ENCODE measurements at regions not wholly inside any gene's neighbourhood (a gene's known extent, or its start where the extent isn't known, plus 50 kb on each side); places are given as distances from the start of the nearest gene placed in this dataset.
"Not testable (repeated sequence)": the region's sequence is repeated elsewhere in the genome, so short reads cannot be mapped to it uniquely, and the experiment has no call there.

DNA sequence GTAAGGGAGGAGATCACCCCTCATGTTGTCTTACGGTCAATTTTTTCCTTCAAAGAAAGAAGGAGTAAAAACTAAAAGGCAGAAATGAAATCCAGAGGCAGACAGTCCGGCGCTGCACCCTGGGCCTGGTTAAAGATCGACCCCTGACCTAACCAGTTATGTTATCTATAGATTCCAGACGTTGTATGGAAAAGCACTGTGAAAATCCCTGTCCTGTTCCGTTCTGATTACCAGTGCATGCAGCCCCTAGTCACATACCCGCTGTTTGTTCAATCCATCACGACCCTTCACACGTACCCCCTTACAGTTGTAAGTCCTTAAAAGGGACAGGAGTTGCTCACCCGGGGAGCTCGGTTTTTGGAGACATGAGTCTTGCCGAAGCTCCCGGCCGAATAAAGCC is 105.6 kb upstream of the JADE1 start:
- DNase-seq: no peak
- Histone ChIP-seq H3K4me3 (no peak overlapping the region), H3K36me3 (no peaks in the 10 kb centered on the region), H3K9me3 (no peaks in the 10 kb centered on the region), H3K27me3 (no peaks in the 10 kb centered on the region)

DNA sequence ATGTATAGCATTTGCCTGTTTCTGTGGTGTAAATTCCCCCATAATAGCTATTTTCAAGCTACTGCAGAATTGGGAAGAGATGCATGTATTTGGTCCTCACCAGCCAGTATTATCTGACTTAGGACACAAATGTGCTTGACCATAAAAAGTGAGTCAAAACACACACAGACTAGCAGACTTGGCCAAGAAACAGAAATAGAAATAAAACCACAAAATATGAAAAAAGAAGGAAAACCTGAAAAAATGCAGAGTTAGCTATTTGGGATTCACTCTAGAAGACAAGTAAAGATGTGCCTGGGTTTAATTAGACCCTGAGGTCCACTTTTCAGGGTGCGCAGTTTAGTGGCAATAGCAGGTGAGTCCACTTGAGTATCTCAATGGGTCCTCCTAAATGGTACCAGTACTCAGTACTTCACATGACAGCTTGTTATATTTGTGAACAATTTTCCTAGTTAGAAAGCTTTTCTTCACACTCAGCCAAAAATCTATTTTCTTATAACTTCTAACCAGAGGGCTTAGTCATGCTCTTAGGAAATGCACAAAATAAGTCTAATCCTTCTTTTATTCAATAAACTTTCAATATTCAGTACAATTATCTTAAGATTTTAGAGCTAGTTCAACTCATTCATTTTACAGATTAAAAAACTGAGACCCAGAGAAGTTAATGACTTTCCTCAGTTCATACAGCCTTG is 108.7 kb upstream of the JADE1 start:
- H3K9me3 ChIP-seq: no peaks in the 10 kb centered on the region
- no peaks in the 10 kb centered on the region for H3K36me3 ChIP-seq
- DNase-seq: no peak
- H3K4me3 ChIP-seq: no peak overlapping the region
- H3K27me3 ChIP-seq: no peaks in the 10 kb centered on the region

DNA sequence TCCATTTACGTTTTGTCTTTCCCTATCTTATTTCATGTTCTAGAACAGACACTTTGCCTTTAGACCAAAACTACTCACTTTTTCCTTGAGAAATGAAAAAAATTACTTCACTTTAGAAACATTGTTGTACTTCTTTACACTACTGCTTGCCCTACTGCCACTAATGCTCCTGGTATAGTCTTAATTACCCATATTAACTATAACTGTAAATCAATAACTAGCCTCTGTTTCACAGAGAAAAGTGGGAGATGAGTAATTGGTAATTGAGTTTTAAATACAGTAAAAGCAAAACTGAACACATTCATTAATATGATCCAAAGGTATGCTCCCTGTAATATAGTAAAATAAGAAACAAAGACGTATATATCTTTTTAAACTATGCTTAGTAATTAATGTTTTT is 111.1 kb upstream of the JADE1 start:
- H3K4me3 ChIP-seq: no peak overlapping the region
- no peak for DNase-seq
- H3K27me3 ChIP-seq: no peaks in the 10 kb centered on the region
- H3K9me3 ChIP-seq: no peaks in the 10 kb centered on the region
- no peaks in the 10 kb centered on the region for H3K36me3 ChIP-seq

DNA sequence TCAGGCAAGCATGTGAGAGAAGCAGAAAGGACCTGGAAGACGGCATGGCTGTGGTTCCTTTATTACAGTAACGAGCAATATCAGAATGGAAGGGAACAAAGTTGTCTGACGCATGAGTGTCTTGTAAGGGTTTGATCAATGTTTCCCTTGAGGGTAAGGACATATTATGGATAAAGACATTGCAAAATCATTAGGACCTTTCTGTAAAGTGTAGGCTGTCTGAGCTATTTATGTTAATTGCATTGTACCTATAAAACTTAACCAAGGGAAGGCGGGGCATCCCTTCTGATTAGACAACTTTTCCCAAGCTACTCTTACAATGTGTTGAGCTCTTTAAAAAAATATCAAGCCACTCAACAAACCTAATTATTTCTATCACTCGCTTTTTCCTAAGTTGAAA is 112.2 kb upstream of the JADE1 start:
- H3K9me3 ChIP-seq: no peaks in the 10 kb centered on the region
- no peaks in the 10 kb centered on the region for H3K36me3 ChIP-seq
- H3K4me3 ChIP-seq: no peak overlapping the region
- no peak for DNase-seq
- no peaks in the 10 kb centered on the region for H3K27me3 ChIP-seq

DNA sequence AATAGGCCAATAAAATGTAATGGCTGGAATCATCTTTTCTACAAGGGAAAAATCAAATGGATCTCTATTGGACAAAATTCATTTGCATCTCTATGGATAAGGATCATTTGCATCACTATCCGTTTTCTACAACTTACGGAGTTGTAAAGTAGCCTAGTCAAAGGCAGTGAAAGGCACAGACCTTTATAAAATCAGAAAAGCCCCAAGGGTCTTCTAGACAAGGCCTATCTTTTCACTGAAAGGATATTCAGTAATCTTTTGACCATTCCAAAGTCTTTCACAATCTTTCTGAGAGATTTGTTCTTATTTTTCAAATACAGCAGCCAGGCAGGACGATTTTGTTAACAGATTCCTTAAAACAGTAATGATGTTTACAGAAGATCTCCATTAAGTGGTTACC is 119.5 kb upstream of the JADE1 start:
- H3K4me3 ChIP-seq: no peak overlapping the region
- H3K36me3 ChIP-seq: no peaks in the 10 kb centered on the region
- no peaks in the 10 kb centered on the region for H3K27me3 ChIP-seq
- no peaks in the 10 kb centered on the region for H3K9me3 ChIP-seq
- DNase-seq: no peak

DNA sequence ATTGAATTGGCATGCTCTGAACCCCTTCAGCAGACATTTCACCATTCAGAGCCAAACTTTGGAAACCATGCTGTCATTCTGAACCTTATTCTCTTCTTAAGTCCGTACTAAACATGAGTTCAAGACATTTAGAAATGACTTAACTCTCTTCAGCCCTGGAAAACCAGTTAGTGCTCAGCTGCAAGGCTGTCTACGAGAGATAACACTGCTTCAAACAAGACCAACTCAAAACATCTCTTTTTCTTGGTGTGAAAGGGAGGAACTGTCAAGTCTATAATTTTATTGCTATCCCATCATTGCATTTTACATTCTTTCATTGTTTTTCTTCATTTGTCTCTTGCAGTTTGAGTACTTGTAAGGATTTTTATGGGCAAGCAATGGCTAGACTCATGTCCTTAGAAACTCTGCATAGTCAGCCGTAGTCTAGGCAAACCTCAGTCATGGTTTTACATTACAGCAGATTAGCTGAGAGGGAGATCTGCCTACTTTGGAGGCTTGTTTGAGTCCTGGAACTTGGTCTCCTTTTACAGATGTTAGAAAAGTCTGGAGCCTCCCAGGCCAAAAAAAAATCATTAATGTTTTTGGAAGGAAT is 120.6 kb upstream of the JADE1 start:
- Histone ChIP-seq H3K9me3 (no peaks in the 10 kb centered on the region), H3K27me3 (no peaks in the 10 kb centered on the region), H3K36me3 (no peaks in the 10 kb centered on the region), H3K4me3 (no peak overlapping the region)
- no peak for DNase-seq

DNA sequence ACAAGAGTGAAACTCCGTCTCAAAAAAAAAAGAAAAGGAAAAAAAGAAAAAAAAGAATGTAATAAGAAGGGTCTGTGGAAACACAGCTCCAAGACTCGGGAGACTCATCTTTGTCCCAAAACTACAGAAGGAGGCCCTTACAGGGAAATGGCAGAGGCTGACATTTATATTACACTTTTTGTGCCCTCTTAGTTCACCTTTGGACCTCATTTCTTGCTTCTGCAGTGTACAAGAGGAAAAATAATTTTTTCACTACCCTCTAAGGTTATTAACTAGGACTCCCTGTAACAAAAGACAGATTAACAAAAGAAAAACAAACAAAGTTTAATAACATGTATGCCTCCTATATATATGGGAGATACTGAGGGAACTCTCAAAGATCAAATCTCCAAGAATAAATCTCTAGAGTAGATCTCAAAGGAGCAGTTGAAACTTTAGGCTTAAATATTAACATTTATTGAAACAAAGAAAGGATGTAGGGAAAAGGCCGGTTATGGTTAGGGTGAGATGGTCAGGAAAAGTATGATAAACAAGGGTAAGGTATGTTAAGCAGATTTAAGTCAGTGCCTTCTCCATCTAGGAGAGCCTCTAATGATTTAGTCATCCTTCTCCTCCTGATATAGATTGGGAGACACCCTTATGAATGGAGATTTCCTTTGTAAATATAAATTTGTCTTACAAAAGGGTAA is 121.3 kb upstream of the JADE1 start:
- Histone ChIP-seq H3K27me3 (no peaks in the 10 kb centered on the region), H3K36me3 (no peaks in the 10 kb centered on the region), H3K9me3 (no peaks in the 10 kb centered on the region), H3K4me3 (no peak overlapping the region)
- DNase-seq: no peak

DNA sequence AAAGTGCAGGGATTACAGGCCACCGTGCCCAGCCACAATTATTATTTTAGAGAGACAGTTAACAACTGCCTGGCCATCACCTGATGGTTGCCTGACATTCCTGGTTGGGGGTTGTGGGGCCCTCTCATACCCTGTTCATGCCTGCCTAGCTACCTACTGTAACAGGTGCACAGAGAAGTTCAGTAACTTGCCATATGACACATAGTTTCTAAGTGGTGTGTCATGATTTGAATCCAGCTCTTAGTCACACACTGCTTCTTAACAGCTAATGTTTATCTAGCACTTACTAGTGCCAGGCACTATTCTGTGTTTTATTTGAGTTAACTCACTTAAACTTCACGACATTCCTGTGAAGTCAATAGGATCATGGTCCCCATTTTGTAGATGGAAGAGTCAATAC is 122.7 kb upstream of the JADE1 start:
- no peak for DNase-seq
- Histone ChIP-seq H3K4me3 (no peak overlapping the region), H3K9me3 (no peaks in the 10 kb centered on the region), H3K36me3 (no peaks in the 10 kb centered on the region), H3K27me3 (no peaks in the 10 kb centered on the region)

DNA sequence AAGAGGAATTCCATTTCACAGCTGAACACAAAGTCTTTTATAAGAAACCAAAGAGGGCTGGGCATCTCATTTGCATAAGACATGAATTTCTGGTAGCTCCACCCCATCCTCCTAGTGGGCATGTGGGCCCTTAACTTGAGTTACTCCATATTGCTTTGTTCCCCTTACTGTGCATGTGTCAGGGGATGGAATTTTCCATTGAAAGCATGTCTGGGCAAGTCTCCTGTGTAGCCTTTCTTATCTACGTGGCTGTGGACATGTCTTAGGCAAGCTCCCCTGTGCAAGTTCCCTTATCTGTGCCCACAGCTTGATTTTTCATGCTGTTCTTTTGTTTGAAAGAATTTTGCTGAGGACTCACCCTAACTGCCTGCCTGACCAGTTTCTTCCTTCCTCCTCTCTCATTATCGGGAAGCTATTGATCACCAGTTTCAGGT is 123.5 kb upstream of the JADE1 start:
- no peak for DNase-seq
- no peaks in the 10 kb centered on the region for H3K36me3 ChIP-seq
- H3K27me3 ChIP-seq: no peaks in the 10 kb centered on the region
- no peaks in the 10 kb centered on the region for H3K9me3 ChIP-seq
- H3K4me3 ChIP-seq: no peak overlapping the region

DNA sequence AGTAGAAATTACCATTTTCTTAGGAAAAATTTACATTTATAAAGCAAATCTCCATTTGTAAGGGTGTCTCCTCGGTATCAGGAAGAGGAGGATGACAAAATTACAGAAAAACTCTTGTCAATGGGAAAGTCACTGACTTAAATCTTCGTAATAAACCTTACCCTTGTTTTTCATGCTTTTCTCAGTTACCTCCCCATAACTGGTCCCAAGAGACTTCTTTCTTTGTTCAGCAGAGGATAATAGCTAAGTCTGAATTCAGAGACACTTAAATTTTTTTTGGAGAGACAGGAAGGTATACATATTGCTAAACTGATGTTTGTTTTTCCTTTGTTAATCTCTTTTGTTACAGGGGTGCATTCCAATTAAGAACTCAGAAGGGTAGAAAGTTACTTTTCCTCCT is 125.5 kb upstream of the JADE1 start:
- H3K36me3 ChIP-seq: no peaks in the 10 kb centered on the region
- H3K9me3 ChIP-seq: no peaks in the 10 kb centered on the region
- no peaks in the 10 kb centered on the region for H3K27me3 ChIP-seq
- H3K4me3 ChIP-seq: no peak overlapping the region
- no peak for DNase-seq

DNA sequence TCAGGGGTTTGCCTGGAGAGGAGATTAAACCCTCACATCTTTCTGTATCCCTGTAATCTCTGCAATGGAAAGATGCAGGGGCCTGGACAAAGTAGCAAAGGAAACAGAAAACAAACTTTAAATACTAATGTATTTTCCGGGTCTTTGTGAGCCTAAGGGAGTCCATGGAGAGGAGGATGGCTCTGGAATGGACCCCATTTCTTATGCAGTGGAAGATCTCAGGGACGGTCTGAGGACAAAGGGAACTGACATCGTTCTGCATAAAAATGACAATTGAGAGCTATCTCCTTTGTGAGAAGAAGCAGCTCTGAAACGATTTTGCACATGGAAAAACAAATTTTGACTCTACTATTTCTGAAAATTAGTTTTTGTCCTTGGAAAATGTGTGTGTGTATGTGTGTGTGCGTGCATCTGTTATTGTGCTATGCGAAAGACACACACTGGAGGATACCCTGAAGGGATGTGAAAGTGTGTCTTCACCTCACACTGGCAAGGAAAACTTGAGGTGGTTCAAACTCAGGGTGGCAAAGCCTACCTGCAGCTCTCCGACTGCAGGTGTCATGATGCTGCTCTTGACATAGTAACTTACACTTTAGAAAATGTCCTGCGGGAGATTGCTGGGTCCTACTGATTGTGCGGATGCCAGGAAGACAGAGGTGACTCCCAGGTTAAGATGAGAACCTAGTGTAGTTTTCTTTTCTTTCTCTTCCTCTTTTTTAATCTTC is 126.4 kb upstream of the JADE1 start:
- DNase-seq: no peak
- H3K36me3 ChIP-seq: no peaks in the 10 kb centered on the region
- no peaks in the 10 kb centered on the region for H3K27me3 ChIP-seq
- no peak overlapping the region for H3K4me3 ChIP-seq
- H3K9me3 ChIP-seq: no peaks in the 10 kb centered on the region

DNA sequence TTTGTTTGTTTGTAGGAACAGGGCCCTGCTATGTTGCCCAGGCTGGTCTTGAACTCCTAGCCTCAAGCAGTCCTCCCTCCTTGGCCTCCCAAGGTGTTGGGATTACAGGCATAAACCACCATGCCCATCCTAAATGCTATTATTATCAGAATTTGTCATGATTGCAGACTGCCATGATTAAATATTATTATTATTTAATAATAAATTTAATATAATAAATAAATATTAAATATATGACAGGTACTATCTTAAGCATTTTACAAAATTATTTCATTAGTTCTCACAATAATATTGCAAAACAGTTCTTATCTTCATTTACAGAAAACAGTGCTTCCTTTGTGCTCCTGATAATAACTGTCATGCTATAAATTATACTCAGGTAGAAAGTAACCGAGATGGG is 133.4 kb upstream of the JADE1 start:
- Histone ChIP-seq H3K9me3 (no peaks in the 10 kb centered on the region), H3K27me3 (no peaks in the 10 kb centered on the region), H3K4me3 (no peak overlapping the region), H3K36me3 (no peaks in the 10 kb centered on the region)
- no peak for DNase-seq

DNA sequence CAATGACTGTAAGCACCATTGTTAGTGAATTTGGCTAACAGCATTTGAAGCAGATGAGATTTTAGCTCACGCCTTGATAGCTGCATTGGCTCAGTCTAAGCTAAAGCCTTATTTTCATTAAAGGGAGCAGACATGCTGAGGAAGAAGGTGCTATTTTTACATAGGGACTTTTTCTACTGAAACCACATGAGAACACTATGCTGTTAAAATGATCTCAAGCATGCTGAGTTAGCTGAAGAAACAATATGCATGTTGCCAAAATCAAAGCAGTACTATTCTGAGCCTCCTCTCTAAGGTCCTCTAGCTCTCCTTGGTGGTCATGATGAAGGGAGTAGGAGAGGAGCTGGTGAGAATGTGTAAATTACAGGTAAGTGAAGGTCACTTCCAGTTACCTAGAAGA is 134.4 kb upstream of the JADE1 start:
- DNase-seq: no peak
- Histone ChIP-seq H3K27me3 (no peaks in the 10 kb centered on the region), H3K9me3 (no peaks in the 10 kb centered on the region), H3K36me3 (no peaks in the 10 kb centered on the region), H3K4me3 (no peak overlapping the region)

DNA sequence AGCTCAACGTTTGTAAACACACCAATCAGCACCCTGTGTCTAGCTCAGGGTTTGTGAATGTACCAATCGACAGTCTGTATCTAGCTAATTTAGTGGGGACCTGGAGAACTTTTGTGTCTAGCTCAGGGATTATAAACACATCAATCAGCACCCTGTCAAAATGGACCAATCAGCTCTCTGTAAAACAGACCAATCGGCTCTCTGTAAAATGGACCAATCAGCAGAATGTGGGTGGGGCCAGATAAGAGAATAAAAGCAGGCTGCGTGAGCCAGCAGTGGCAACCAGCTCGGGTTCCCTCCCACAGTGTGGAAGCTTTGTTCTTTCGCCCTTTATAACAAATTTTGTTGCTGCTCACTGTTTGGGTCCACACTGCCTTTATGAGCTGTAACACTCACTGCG is 136.3 kb upstream of the JADE1 start:
- not testable (repeated sequence) for H3K4me3 ChIP-seq, DNase-seq, H3K9me3 ChIP-seq, H3K27me3 ChIP-seq, H3K36me3 ChIP-seq

DNA sequence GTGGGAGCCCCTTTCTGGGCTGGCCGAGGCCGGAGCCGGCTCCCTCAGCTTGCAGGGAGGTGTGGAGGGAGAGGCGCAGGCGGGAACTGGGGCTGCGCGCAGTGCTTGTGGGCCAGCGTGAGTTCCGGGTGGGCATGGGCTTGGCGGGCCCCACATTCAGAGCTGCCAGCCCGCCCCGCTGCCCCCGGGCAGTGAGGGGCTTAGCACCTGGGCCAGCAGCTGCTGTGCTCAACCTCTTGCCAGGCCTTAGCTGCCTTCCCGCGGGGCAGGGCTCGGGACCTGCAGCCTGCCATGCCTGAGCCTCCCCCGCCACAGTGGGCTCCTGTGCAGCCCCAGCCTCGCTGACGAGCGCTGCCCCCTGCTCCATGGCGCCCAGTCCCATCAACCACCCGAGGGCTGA is 136.9 kb upstream of the JADE1 start:
- H3K27me3 ChIP-seq, H3K4me3 ChIP-seq, DNase-seq, H3K9me3 ChIP-seq, H3K36me3 ChIP-seq: not testable (repeated sequence)

DNA sequence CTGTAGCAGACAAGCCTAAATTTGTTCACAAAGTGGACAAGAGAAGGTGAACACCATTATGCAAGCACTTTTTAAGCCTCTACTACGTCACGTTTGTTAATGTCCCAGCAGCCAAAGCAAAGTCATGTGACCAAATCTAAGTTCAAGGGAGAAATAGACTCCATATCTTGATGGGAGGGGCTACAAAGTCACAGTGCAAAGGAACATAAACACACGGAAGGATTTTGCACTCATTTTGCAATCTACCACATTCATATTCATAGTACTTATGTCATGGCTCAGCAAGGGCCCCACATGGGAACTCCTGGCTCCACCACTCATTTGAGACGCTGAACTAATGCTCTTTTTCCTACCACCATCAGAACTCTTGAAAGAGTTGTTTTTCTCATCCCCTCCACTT is 139.0 kb upstream of the JADE1 start:
- no peak for DNase-seq
- Histone ChIP-seq H3K4me3 (no peak overlapping the region), H3K27me3 (no peaks in the 10 kb centered on the region), H3K36me3 (no peaks in the 10 kb centered on the region), H3K9me3 (no peaks in the 10 kb centered on the region)

DNA sequence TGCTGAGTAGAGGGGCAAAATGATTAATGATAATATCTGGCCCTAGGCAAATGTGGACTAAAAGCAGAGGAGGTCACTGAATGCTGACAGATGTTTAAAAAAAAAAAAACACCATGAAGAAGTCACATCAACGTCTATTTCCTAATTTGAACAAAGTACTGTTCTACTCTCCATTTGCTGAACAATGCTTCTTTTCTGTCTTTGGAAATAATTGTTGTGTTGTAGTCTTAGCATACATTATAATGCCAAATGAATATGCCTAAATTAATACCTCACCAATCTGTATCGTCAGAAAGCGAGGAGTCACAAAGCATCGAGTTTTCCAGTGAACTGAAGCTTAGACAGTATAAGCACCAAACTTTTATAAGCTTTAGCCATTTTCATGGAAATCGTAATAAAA is 140.9 kb upstream of the JADE1 start:
- DNase-seq: no peak
- no peaks in the 10 kb centered on the region for H3K27me3 ChIP-seq

More for the DNA sequence above, 140.9 kb upstream of the JADE1 start:
- Histone ChIP-seq H3K36me3 (no peaks in the 10 kb centered on the region), H3K4me3 (no peak overlapping the region), H3K9me3 (no peaks in the 10 kb centered on the region)
